Stomach (tissue), 4 donors: ENCODE measurements at regions not wholly inside any gene's neighbourhood (a gene's known extent, or its start where the extent isn't known, plus 50 kb on each side); places are given as distances from the start of the nearest gene placed in this dataset.

ENCODE experiments used
- POLR2AphosphoS5 ChIP-seq, 3 donors: sonication (generic); formaldehyde crosslinking; IDR thresholded peaks; one replicate each; pipeline ENCODE4 v1.6.1; 2016; ENCODE audit warnings: antibody characterized with exemption in 3 of 3
- TF ChIP-seq, protein P1 (sequence below), 7 experiments: fragments of 450-650 bp in 4 of 7; fragments of 200-600 bp in 3 of 7; sonication (generic) in 3 of 7; IDR thresholded peaks; one replicate each; pipeline ENCODE4 v1.5.1; 2016 to 2019; ENCODE audit warnings: antibody characterized with exemption in 7 of 7, control low read depth in 2 of 7, mild to moderate bottlenecking in 1 of 7

DNA sequence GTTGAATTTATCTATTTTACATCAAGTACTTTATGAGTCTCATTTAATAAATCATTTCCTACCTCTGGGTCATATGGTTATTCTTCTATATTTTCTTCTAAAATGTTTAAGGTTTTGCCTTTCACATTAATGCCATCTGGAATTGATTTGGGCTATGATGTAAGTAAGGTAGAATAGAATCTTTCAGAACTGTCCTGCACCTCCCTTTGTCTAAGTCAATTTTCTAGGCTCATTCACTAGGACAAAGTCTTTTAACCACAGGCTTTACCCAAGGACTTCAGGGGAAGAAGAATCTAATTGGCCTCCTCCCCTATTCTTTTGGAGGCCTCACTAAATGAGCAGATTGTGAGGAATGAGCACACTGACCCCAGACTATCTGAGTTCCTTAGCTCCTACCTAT, 146.0 kb downstream of the BBOX1 start:
- TF ChIP-seq, protein P1, sequence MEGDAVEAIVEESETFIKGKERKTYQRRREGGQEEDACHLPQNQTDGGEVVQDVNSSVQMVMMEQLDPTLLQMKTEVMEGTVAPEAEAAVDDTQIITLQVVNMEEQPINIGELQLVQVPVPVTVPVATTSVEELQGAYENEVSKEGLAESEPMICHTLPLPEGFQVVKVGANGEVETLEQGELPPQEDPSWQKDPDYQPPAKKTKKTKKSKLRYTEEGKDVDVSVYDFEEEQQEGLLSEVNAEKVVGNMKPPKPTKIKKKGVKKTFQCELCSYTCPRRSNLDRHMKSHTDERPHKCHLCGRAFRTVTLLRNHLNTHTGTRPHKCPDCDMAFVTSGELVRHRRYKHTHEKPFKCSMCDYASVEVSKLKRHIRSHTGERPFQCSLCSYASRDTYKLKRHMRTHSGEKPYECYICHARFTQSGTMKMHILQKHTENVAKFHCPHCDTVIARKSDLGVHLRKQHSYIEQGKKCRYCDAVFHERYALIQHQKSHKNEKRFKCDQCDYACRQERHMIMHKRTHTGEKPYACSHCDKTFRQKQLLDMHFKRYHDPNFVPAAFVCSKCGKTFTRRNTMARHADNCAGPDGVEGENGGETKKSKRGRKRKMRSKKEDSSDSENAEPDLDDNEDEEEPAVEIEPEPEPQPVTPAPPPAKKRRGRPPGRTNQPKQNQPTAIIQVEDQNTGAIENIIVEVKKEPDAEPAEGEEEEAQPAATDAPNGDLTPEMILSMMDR (IDR thresholded peaks at IDR 0.05), result no peak
- no peak for TF ChIP-seq POLR2AphosphoS5 (IDR thresholded peaks at IDR 0.05)
